CD14-positive monocyte (primary cell): ENCODE measurements at regions not wholly inside any gene's neighbourhood (a gene's known extent, or its start where the extent isn't known, plus 50 kb on each side); places are given as distances from the start of the nearest gene placed in this dataset.

ENCODE experiments used
- DNase-seq, 3 donors: peaks; one replicate each; pipeline ENCODE4 v3.0.0-alpha.2; 2011 to 2022
- H2AFZ ChIP-seq: 2 replicates; pipeline ENCODE4 v1.6.0; 2012; ENCODE audit warnings: mild to moderate bottlenecking, low read depth, low read length, inconsistent platforms; ENCODE audit not compliant: insufficient read depth, poor library complexity, severe bottlenecking
- H3K27ac ChIP-seq, 2 donors: 1 replicate in 1 of 2; 2 replicates in 1 of 2; pipeline ENCODE4 v1.5.1; 2012 to 2013; ENCODE audit warnings: low read length in 2 of 2, control low read depth in 1 of 2, inconsistent platforms in 1 of 2, low read depth in 1 of 2, mild to moderate bottlenecking in 1 of 2
- H3K27me3 ChIP-seq, 2 donors: one replicate each; pipeline versions ENCODE4 v1.6.0 to v1.6.1; 2011 to 2013; ENCODE audit warnings: low read length in 2 of 2; ENCODE audit not compliant: control insufficient read depth in 2 of 2, insufficient read depth in 2 of 2
- H3K36me3 ChIP-seq, 2 donors: replicated peaks in 1 of 2; 1 replicate in 1 of 2; 2 replicates in 1 of 2; pipeline versions ENCODE4 v1.5.1 to v1.6.1; 2012 to 2013; ENCODE audit warnings: low read length in 2 of 2, control low read depth in 1 of 2, inconsistent platforms in 1 of 2, mild to moderate bottlenecking in 1 of 2; ENCODE audit not compliant: insufficient read depth in 2 of 2, control insufficient read depth in 1 of 2
- H3K4me1 ChIP-seq, 2 donors: 1 replicate in 1 of 2; 2 replicates in 1 of 2; pipeline versions ENCODE4 v1.5.1 to v1.6.1; 2012 to 2013; ENCODE audit warnings: low read length in 2 of 2, control low read depth in 1 of 2, inconsistent platforms in 1 of 2, mild to moderate bottlenecking in 1 of 2, moderate library complexity in 1 of 2; ENCODE audit not compliant: insufficient read depth in 2 of 2, control insufficient read depth in 1 of 2
- H3K4me2 ChIP-seq: replicated peaks from 2 replicates; pipeline ENCODE3; 2012; ENCODE audit warnings: low read length, moderate library complexity, mild to moderate bottlenecking; ENCODE audit not compliant: poor library complexity, severe bottlenecking; ENCODE audit errors: extremely low read depth
- H3K4me3 ChIP-seq, 3 experiments: fragments of 200-600 bp in 1 of 3; sonication (generic) in 1 of 3; replicated peaks in 1 of 3; 1 replicate in 2 of 3; 2 replicates in 1 of 3; pipeline ENCODE4 v1.5.1; 2011 to 2013; ENCODE audit warnings: low read length in 3 of 3, mild to moderate bottlenecking in 3 of 3, control low read depth in 2 of 3, low read depth in 2 of 3, inconsistent platforms in 1 of 3, moderate library complexity in 1 of 3
- H3K79me2 ChIP-seq: 2 replicates; pipeline ENCODE4 v1.6.0; 2012; ENCODE audit warnings: mild to moderate bottlenecking, control low read depth, inconsistent platforms, low read length, moderate library complexity; ENCODE audit not compliant: insufficient read depth
- H3K9ac ChIP-seq: 2 replicates; pipeline ENCODE4 v1.6.0; 2017; ENCODE audit warnings: low read length, mild to moderate bottlenecking; ENCODE audit not compliant: insufficient read depth, poor library complexity, severe bottlenecking
- H3K9me3 ChIP-seq, 2 donors: replicated peaks in 1 of 2; 1 replicate in 1 of 2; 2 replicates in 1 of 2; pipeline versions ENCODE4 v1.5.1 to v1.6.1; 2012 to 2013; ENCODE audit warnings: low read length in 2 of 2, control low read depth in 1 of 2; ENCODE audit not compliant: control insufficient read depth in 1 of 2, insufficient read depth in 1 of 2
- H4K20me1 ChIP-seq: 2 replicates; pipeline ENCODE4 v1.6.0; 2012; ENCODE audit warnings: mild to moderate bottlenecking, low read length, control low read depth, moderate library complexity; ENCODE audit not compliant: insufficient read depth
- H3K27ac Mint-ChIP-seq, 7 donors: one replicate each; pipeline ENCODE4 v1.8.0; 2020; ENCODE audit warnings: mild to moderate bottlenecking in 7 of 7, mixed read lengths in 7 of 7, moderate library complexity in 6 of 7, inconsistent platforms in 2 of 7
- H3K27me3 Mint-ChIP-seq, 3 donors: one replicate each; pipeline ENCODE4 v1.8.0; 2021 to 2022; ENCODE audit warnings: low read depth in 3 of 3, mild to moderate bottlenecking in 3 of 3, mixed read lengths in 3 of 3, moderate library complexity in 3 of 3, inconsistent platforms in 1 of 3
- H3K36me3 Mint-ChIP-seq, 2 donors: one replicate each; pipeline ENCODE4 v1.8.0; 2020; ENCODE audit warnings: mixed read lengths in 2 of 2, inconsistent platforms in 1 of 2, mild to moderate bottlenecking in 1 of 2
- H3K4me1 Mint-ChIP-seq: one replicate; pipeline ENCODE4 v1.8.0; 2020; ENCODE audit warnings: mild to moderate bottlenecking, mixed read lengths
- H3K4me3 Mint-ChIP-seq, 2 donors: one replicate each; pipeline ENCODE4 v1.8.0; 2020; ENCODE audit warnings: mild to moderate bottlenecking in 2 of 2, mixed read lengths in 2 of 2, moderate library complexity in 1 of 2
- H3K9me3 Mint-ChIP-seq, 7 donors: one replicate each; pipeline ENCODE4 v1.8.0; 2020 to 2022; ENCODE audit warnings: mixed read lengths in 7 of 7, mild to moderate bottlenecking in 6 of 7, moderate library complexity in 6 of 7, inconsistent platforms in 2 of 7
- WGBS: methylation state at CpG from one replicate; pipeline ENCODE4 v1.1.5; 2013; ENCODE audit warnings: missing lambda C conversion rate; ENCODE audit not compliant: insufficient coverage; 5-methylcytosine and 5-hydroxymethylcytosine counted together
- intact Hi-C, 2 donors: fragments of 100-400 bp; cut with micrococcal nuclease; formaldehyde crosslinking; loops; one replicate each; pipeline versions ENCODE4 v1.15.0 to v1.15.1; 2023
- TF ChIP-seq, protein P1 (sequence below): fragments of 200-600 bp; IDR thresholded peaks from one replicate; pipeline ENCODE4 v1.8.0; 2022; ENCODE audit warnings: antibody characterized with exemption, mild to moderate bottlenecking

- Histone ChIP-seq H3K4me3 (no peak overlapping the region), H3K9ac (no peak overlapping the region), H3K36me3 (no peaks in the 10 kb centered on the region), H3K79me2 (no peaks in the 10 kb centered on the region), H3K9me3 (peaks cover 5% of the 10 kb centered on the region in 2 donors), H4K20me1 (no peaks in the 10 kb centered on the region), H2AFZ (no peak overlapping the region), H3K27ac (no peak overlapping the region), H3K4me1 (no peaks in the 10 kb centered on the region), H3K27me3 (no peaks in the 10 kb centered on the region), H3K4me2 (no peak overlapping the region)
- peaks cover 0 to 8% (median 4%) of the 10 kb centered on the region in 7 donors for H3K9me3 Mint-ChIP-seq
- WGBS, result no CpG with 5 or more reads among the region's 1 CpG
- TF ChIP-seq, protein P1, sequence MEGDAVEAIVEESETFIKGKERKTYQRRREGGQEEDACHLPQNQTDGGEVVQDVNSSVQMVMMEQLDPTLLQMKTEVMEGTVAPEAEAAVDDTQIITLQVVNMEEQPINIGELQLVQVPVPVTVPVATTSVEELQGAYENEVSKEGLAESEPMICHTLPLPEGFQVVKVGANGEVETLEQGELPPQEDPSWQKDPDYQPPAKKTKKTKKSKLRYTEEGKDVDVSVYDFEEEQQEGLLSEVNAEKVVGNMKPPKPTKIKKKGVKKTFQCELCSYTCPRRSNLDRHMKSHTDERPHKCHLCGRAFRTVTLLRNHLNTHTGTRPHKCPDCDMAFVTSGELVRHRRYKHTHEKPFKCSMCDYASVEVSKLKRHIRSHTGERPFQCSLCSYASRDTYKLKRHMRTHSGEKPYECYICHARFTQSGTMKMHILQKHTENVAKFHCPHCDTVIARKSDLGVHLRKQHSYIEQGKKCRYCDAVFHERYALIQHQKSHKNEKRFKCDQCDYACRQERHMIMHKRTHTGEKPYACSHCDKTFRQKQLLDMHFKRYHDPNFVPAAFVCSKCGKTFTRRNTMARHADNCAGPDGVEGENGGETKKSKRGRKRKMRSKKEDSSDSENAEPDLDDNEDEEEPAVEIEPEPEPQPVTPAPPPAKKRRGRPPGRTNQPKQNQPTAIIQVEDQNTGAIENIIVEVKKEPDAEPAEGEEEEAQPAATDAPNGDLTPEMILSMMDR, result no peak
- intact Hi-C loops, result no loop called here
- H3K27ac Mint-ChIP-seq, result no peak overlapping the region
- no peaks in the 10 kb centered on the region for H3K27me3 Mint-ChIP-seq
- no peak overlapping the region for H3K4me3 Mint-ChIP-seq
- DNase-seq, result no peak
- H3K36me3 Mint-ChIP-seq, result no peaks in the 10 kb centered on the region
- H3K4me1 Mint-ChIP-seq, result no peaks in the 10 kb centered on the region
These were observed 239.7 kb downstream of the S1PR1 start for GRCh38 chr1:101476541-101476940.

GRCh38 chr1:101479945-101480344 lies 243.1 kb downstream of the S1PR1 start:
- H3K36me3 ChIP-seq, result no peaks in the 10 kb centered on the region
- no peaks in the 10 kb centered on the region for H3K79me2 ChIP-seq
- H3K4me2 ChIP-seq, result no peak overlapping the region
- DNase-seq, result no peak
- peaks cover 0 to 3% (median 0%) of the 10 kb centered on the region in 3 donors for H3K27me3 Mint-ChIP-seq
- H3K9ac ChIP-seq, result no peak overlapping the region
- no peak overlapping the region for H3K27ac Mint-ChIP-seq
- no peak overlapping the region for H2AFZ ChIP-seq
- H4K20me1 ChIP-seq, result no peaks in the 10 kb centered on the region
- TF ChIP-seq, protein P1, result no peak
- H3K4me1 Mint-ChIP-seq, result no peaks in the 10 kb centered on the region
- no peaks in the 10 kb centered on the region for H3K9me3 ChIP-seq
- H3K4me1 ChIP-seq, result no peaks in the 10 kb centered on the region
- no peaks in the 10 kb centered on the region for H3K27me3 ChIP-seq
- H3K9me3 Mint-ChIP-seq, result peaks cover 0 to 4% (median 0%) of the 10 kb centered on the region in 7 donors
- no peak overlapping the region for H3K4me3 ChIP-seq
- no peak overlapping the region for H3K27ac ChIP-seq
- no peak overlapping the region for H3K4me3 Mint-ChIP-seq
- no peaks in the 10 kb centered on the region for H3K36me3 Mint-ChIP-seq
- intact Hi-C loops, result no loop called here
